ENCODE measurements at regions not wholly inside any gene's neighbourhood (a gene's known extent, or its start where the extent isn't known, plus 50 kb on each side); places are given as distances from the start of the nearest gene placed in this dataset.

GRCh38 chr4:92045718-92046117 is 258.0 kb upstream of the GRID2 start (continued):
- no peak for TF ChIP-seq CTCF (IDR thresholded peaks at IDR 0.05; ENCODE audit: low read depth, low read length, missing input control)
- TF ChIP-seq, protein P1, sequence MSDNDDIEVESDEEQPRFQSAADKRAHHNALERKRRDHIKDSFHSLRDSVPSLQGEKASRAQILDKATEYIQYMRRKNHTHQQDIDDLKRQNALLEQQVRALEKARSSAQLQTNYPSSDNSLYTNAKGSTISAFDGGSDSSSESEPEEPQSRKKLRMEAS (IDR thresholded peaks at IDR 0.05), result no peak

- no peak overlapping the region for H3K9ac ChIP-seq (ENCODE audit: low read depth in 1 of 2, low read length in 2 of 2)
- TF ChIP-seq NR2F2 (IDR thresholded peaks at IDR 0.05) (no peak), RAD21 (IDR thresholded peaks at IDR 0.05) (peak; percentile 37 to 49)
- H3K27ac ChIP-seq (ENCODE audit: low read depth in 1 of 2, low read length in 2 of 2), result no peak overlapping the region
- H3K36me3 ChIP-seq (ENCODE audit: control insufficient read depth in 4 of 4, insufficient read depth in 3 of 4, low read depth in 1 of 4, low read length in 3 of 4), result no peaks in the 10 kb centered on the region
- H3K4me3 ChIP-seq (ENCODE audit: low read depth in 1 of 3, low read length in 3 of 3), result no peak overlapping the region
- no peaks in the 10 kb centered on the region for H3K4me1 ChIP-seq (ENCODE audit: control insufficient read depth in 4 of 4, insufficient read depth in 4 of 4, low read length in 3 of 4)
- no peak for DNase-seq (ENCODE audit: low spot score)
- peaks cover 0 to under 1% (median 0%) of the 10 kb centered on the region in 4 donors for H3K9me3 ChIP-seq (ENCODE audit: control insufficient read depth in 4 of 4, low read length in 3 of 4)
- 63% methylated on average over 2 of the region's 2 CpGs for WGBS
- no peaks in the 10 kb centered on the region for H3K27me3 ChIP-seq (ENCODE audit: control insufficient read depth in 4 of 4, insufficient read depth in 4 of 4, low read length in 3 of 4)
These were observed 256.4 kb upstream of the GRID2 start for GRCh38 chr4:92047209-92047875.

DNA sequence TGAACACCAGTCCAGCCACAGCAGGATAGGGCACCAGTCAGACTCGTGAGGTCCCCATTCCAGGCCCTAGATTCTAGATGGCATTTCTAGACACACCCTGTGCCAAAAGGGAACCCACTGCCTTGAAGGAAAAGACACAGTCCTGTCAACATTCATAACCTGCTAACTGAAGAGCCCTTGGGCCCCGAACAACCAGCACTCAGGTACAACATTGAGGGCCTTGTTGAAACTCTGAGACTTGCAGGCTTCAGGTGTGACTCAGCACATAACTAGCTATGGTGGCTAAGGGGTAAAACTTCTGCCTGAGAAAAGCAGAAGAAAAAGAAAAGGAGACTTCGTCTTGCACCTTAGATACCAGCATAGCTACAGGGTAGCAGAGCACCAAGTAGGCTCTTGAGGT is 252.9 kb upstream of the GRID2 start:
- no peak overlapping the region for H3K4me3 ChIP-seq (ENCODE audit: low read depth in 1 of 3, low read length in 3 of 3)
- no peaks in the 10 kb centered on the region for H3K36me3 ChIP-seq (ENCODE audit: control insufficient read depth in 4 of 4, insufficient read depth in 3 of 4, low read depth in 1 of 4, low read length in 3 of 4)
- no peak for TF ChIP-seq RAD21 (IDR thresholded peaks at IDR 0.05)
- TF ChIP-seq TAF1 (conservative IDR thresholded peaks at IDR 0.05), result no peak
- TF ChIP-seq, protein P2, sequence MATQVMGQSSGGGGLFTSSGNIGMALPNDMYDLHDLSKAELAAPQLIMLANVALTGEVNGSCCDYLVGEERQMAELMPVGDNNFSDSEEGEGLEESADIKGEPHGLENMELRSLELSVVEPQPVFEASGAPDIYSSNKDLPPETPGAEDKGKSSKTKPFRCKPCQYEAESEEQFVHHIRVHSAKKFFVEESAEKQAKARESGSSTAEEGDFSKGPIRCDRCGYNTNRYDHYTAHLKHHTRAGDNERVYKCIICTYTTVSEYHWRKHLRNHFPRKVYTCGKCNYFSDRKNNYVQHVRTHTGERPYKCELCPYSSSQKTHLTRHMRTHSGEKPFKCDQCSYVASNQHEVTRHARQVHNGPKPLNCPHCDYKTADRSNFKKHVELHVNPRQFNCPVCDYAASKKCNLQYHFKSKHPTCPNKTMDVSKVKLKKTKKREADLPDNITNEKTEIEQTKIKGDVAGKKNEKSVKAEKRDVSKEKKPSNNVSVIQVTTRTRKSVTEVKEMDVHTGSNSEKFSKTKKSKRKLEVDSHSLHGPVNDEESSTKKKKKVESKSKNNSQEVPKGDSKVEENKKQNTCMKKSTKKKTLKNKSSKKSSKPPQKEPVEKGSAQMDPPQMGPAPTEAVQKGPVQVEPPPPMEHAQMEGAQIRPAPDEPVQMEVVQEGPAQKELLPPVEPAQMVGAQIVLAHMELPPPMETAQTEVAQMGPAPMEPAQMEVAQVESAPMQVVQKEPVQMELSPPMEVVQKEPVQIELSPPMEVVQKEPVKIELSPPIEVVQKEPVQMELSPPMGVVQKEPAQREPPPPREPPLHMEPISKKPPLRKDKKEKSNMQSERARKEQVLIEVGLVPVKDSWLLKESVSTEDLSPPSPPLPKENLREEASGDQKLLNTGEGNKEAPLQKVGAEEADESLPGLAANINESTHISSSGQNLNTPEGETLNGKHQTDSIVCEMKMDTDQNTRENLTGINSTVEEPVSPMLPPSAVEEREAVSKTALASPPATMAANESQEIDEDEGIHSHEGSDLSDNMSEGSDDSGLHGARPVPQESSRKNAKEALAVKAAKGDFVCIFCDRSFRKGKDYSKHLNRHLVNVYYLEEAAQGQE (IDR thresholded peaks at IDR 0.05), result no peak
- TF ChIP-seq, protein P1 (IDR thresholded peaks at IDR 0.05), result no peak
- TF ChIP-seq ZBTB33 (IDR thresholded peaks at IDR 0.05), result no peak
- no peak for TF ChIP-seq FOXA1 (IDR thresholded peaks at IDR 0.05)
- TF ChIP-seq HNF4G (IDR thresholded peaks at IDR 0.05), result no peak
- TF ChIP-seq GABPA (IDR thresholded peaks at IDR 0.05 in 1 of 2, conservative IDR thresholded peaks at IDR 0.05 in 1 of 2), result no peak
- TF ChIP-seq NR2F2 (IDR thresholded peaks at IDR 0.05), result no peak
- no peak for TF ChIP-seq FOXA2 (IDR thresholded peaks at IDR 0.05)
- no peak for TF ChIP-seq HNF4A (conservative IDR thresholded peaks at IDR 0.05)
- no peak for TF ChIP-seq JUND (IDR thresholded peaks at IDR 0.05)
- TF ChIP-seq EGR1 (IDR thresholded peaks at IDR 0.05; ENCODE audit: low read depth in 2 of 2), result no peak
- TF ChIP-seq YY1 (IDR thresholded peaks at IDR 0.05), result no peak
- no peak for TF ChIP-seq SP1 (IDR thresholded peaks at IDR 0.05)
- no peak for TF ChIP-seq RXRA (IDR thresholded peaks at IDR 0.05)
- H3K9ac ChIP-seq (ENCODE audit: low read depth in 1 of 2, low read length in 2 of 2), result no peak overlapping the region
- no peaks in the 10 kb centered on the region for H3K4me1 ChIP-seq (ENCODE audit: control insufficient read depth in 4 of 4, insufficient read depth in 4 of 4, low read length in 3 of 4)
- no peaks in the 10 kb centered on the region for H3K27me3 ChIP-seq (ENCODE audit: control insufficient read depth in 4 of 4, insufficient read depth in 4 of 4, low read length in 3 of 4)
- H3K9me3 ChIP-seq (ENCODE audit: control insufficient read depth in 4 of 4, low read length in 3 of 4), result peaks cover 0 to 2% (median 0%) of the 10 kb centered on the region in 4 donors
- no peak overlapping the region for H3K27ac ChIP-seq (ENCODE audit: low read depth in 1 of 2, low read length in 2 of 2)
- 70% methylated on average over 3 of the region's 3 CpGs for WGBS
- no peak for DNase-seq (ENCODE audit: low spot score)
